ENCODE measurements at regions not wholly inside any gene's neighbourhood (a gene's known extent, or its start where the extent isn't known, plus 50 kb on each side); places are given as distances from the start of the nearest gene placed in this dataset.

DNA sequence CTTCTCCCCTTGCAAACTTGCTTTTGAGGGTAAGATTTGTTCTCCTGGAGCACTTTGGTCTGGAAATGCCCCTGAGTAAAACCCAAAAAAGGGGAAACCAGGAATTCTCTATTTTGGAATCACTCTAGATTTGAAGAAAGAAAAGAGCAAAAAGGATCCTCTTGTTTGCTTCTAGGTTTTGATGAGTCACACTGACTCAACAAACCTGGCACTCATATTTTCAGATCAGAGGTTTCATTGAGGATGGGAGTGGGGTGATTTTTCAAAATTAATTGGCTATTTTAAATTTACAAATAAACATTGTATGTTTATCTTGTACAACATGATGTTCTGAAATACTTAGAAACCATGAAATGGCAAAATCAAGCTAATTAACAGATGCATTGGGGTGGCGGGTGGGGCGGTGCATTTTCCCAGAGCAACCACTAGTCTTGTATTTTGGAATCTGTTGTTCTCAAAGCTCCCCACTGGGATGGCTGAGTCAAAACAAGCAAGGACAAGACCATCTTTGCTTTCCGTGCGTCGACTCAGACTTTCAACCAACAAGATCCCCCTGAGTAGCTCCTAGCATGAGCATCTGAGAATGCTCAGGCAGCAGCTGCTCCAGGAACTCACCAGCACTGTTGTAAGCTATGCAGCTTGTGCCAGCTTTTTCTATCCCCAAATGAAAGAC, 451.4 kb downstream of the WDR72 start:
- no peak for TF ChIP-seq CTCF (IDR thresholded peaks at IDR 0.05)
- TF ChIP-seq POLR2A (IDR thresholded peaks at IDR 0.05): no peak
